ENCODE measurements at regions not wholly inside any gene's neighbourhood (a gene's known extent, or its start where the extent isn't known, plus 50 kb on each side); places are given as distances from the start of the nearest gene placed in this dataset.

DNA sequence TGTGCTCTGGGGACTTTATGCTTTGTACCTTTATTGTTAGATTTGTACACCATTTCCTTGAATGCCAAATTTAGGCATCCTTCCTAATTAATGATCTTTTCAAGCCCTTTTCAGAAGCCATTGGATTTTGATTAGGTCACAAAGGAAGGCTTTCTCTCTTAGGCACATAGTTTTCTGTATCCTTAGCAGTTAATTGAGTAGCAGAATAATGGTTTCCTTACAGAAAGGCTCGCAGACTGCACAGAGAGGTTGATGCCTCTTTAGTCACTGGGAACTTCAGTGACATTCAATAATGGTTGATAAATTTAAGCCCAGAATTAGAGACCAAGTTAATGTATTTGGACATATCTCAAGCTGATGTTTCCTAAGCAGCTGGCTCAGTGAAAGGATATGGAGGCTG lies 139.1 kb upstream of the VGLL2 start:
- TF ChIP-seq, protein P1, sequence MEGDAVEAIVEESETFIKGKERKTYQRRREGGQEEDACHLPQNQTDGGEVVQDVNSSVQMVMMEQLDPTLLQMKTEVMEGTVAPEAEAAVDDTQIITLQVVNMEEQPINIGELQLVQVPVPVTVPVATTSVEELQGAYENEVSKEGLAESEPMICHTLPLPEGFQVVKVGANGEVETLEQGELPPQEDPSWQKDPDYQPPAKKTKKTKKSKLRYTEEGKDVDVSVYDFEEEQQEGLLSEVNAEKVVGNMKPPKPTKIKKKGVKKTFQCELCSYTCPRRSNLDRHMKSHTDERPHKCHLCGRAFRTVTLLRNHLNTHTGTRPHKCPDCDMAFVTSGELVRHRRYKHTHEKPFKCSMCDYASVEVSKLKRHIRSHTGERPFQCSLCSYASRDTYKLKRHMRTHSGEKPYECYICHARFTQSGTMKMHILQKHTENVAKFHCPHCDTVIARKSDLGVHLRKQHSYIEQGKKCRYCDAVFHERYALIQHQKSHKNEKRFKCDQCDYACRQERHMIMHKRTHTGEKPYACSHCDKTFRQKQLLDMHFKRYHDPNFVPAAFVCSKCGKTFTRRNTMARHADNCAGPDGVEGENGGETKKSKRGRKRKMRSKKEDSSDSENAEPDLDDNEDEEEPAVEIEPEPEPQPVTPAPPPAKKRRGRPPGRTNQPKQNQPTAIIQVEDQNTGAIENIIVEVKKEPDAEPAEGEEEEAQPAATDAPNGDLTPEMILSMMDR (IDR thresholded peaks at IDR 0.05), result no peak
- TF ChIP-seq ZFX (IDR thresholded peaks at IDR 0.05; ENCODE audit: borderline replicate concordance), result no peak

Data from 22Rv1 (cell line).